Prostate gland (tissue), 2 donors: ENCODE measurements at regions not wholly inside any gene's neighbourhood (a gene's known extent, or its start where the extent isn't known, plus 50 kb on each side); places are given as distances from the start of the nearest gene placed in this dataset.

Source experiments
- DNase-seq: peaks from one replicate; pipeline ENCODE4 v3.0.0-alpha.2; 2019; ENCODE audit warnings: low spot score
- H3K27ac ChIP-seq, 2 donors: fragments of 200-600 bp; sonication (generic); 2 replicates each; pipeline ENCODE4 v1.5.1; 2017 to 2019
- H3K27me3 ChIP-seq: fragments of 200-600 bp; sonication (generic); replicated peaks from 2 replicates; pipeline ENCODE4 v1.5.1; 2019; ENCODE audit not compliant: insufficient read depth
- H3K36me3 ChIP-seq, 2 donors: fragments of 200-600 bp; sonication (generic); 1 replicate in 1 of 2; 2 replicates in 1 of 2; pipeline versions ENCODE4 v1.5.1 to v1.8.1; 2017 to 2019
- H3K4me1 ChIP-seq: fragments of 200-600 bp; sonication (generic); replicated peaks from 2 replicates; pipeline ENCODE4 v1.5.1; 2019
- H3K4me3 ChIP-seq, 2 donors: fragments of 200-600 bp; sonication (generic); 2 replicates each; pipeline ENCODE4 v1.5.1; 2017 to 2019
- H3K9me3 ChIP-seq: fragments of 200-600 bp; sonication (generic); 2 replicates; pipeline ENCODE4 v1.5.1; 2017
- CTCF ChIP-seq, 4 experiments: fragments of 200-600 bp in 2 of 4; fragments of 450-650 bp in 2 of 4; sonication (generic) in 2 of 4; IDR thresholded peaks; 1 replicate in 3 of 4; 2 replicates in 1 of 4; pipeline ENCODE4 v1.5.1; 2016 to 2019; ENCODE audit warnings: antibody characterized with exemption in 4 of 4, mild to moderate bottlenecking in 2 of 4, moderate library complexity in 2 of 4
- POLR2A ChIP-seq: fragments of 450-650 bp; IDR thresholded peaks from one replicate; pipeline ENCODE4 v1.6.1; 2016; ENCODE audit warnings: antibody characterized with exemption, mild to moderate bottlenecking
- POLR2AphosphoS5 ChIP-seq: sonication (generic); formaldehyde crosslinking; IDR thresholded peaks from one replicate; pipeline ENCODE4 v1.6.1; 2017; ENCODE audit warnings: antibody characterized with exemption
- WGBS: methylation state at CpG from one replicate; pipeline ENCODE4 v1.1.5; 2018; 5-methylcytosine and 5-hydroxymethylcytosine counted together
- intact Hi-C: fragments of 100-400 bp; cut with DNase I; formaldehyde crosslinking; loops from one replicate; pipeline ENCODE4 v1.14.2; 2022

GRCh38 chr3:99171800-99172199 lies 270.3 kb upstream of the DCBLD2 start:
- no peak overlapping the region for H3K4me3 ChIP-seq
- no peaks in the 10 kb centered on the region for H3K4me1 ChIP-seq
- H3K27ac ChIP-seq = no peak overlapping the region
- DNase-seq = no peak
- H3K9me3 ChIP-seq = no peaks in the 10 kb centered on the region
- H3K36me3 ChIP-seq = no peaks in the 10 kb centered on the region
- intact Hi-C loops = loop anchor here (10.0 kb wide), 2 partner anchors 147 to 593 kb away; no protein-coding TSS in a partner anchor
- H3K27me3 ChIP-seq = no peaks in the 10 kb centered on the region
- TF ChIP-seq CTCF (IDR thresholded peaks at IDR 0.05) (no peak), POLR2AphosphoS5 (no peak), POLR2A (no peak)
- WGBS = 93% methylated on average over 4 of the region's 4 CpGs

GRCh38 chr3:99170867-99171517 lies 269.5 kb upstream of the DCBLD2 start:
- Histone ChIP-seq H3K36me3 (no peaks in the 10 kb centered on the region), H3K4me1 (no peaks in the 10 kb centered on the region), H3K27ac (no peak overlapping the region), H3K9me3 (no peaks in the 10 kb centered on the region), H3K27me3 (no peaks in the 10 kb centered on the region), H3K4me3 (no peak overlapping the region)
- WGBS = 91% methylated on average over 6 of the region's 6 CpGs
- TF ChIP-seq POLR2AphosphoS5 = no peak
- no peak for TF ChIP-seq POLR2A
- no peak for TF ChIP-seq CTCF (IDR thresholded peaks at IDR 0.05)
- intact Hi-C loops = loop anchor here (10.0 kb wide), 2 partner anchors 146 to 594 kb away; no protein-coding TSS in a partner anchor
- DNase-seq = no peak

GRCh38 chr3:99167071-99167470 lies 265.6 kb upstream of the DCBLD2 start:
- no peaks in the 10 kb centered on the region for H3K9me3 ChIP-seq
- no peaks in the 10 kb centered on the region for H3K27me3 ChIP-seq
- DNase-seq = no peak
- no peak for TF ChIP-seq POLR2AphosphoS5
- TF ChIP-seq CTCF (IDR thresholded peaks at IDR 0.05) = no peak
- TF ChIP-seq POLR2A = no peak
- H3K27ac ChIP-seq = no peak overlapping the region
- H3K36me3 ChIP-seq = no peaks in the 10 kb centered on the region
- no peaks in the 10 kb centered on the region for H3K4me1 ChIP-seq
- intact Hi-C loops = no loop called here
- H3K4me3 ChIP-seq = no peak overlapping the region

GRCh38 chr3:99163314-99163713 lies 261.8 kb upstream of the DCBLD2 start:
- H3K27ac ChIP-seq = no peak overlapping the region
- WGBS = 97% methylated on average over 3 of the region's 3 CpGs

More at GRCh38 chr3:99163314-99163713, 261.8 kb upstream of the DCBLD2 start:
- no peak for TF ChIP-seq POLR2AphosphoS5
- no peak for TF ChIP-seq POLR2A
- no peak for TF ChIP-seq CTCF (IDR thresholded peaks at IDR 0.05)
- Histone ChIP-seq H3K36me3 (no peaks in the 10 kb centered on the region), H3K27me3 (no peaks in the 10 kb centered on the region), H3K4me1 (no peaks in the 10 kb centered on the region), H3K4me3 (no peak overlapping the region), H3K9me3 (no peaks in the 10 kb centered on the region)
- intact Hi-C loops = no loop called here
- DNase-seq = no peak
